ENCODE measurements at regions not wholly inside any gene's neighbourhood (a gene's known extent, or its start where the extent isn't known, plus 50 kb on each side); places are given as distances from the start of the nearest gene placed in this dataset.

DNA sequence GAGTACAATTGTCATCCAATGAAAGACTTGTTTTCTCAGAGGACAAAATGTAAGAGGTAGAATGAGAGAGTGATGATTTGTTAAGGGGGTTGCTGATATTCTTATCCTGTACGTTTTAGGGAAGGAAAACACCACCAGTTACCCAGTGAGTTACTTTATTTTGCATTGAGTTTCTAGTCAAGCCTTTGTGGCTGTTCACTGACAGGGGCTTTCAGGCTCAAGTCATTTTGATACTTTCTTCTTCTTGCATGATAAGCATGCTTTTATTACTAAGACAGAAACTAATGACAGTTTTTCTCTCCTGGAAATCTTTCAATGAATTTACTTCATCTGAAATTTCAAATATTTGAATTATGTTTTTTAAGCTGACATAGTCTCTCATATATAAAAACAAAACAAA is 710.2 kb upstream of the POM121L12 start:
- no peak for DNase-seq

- DNase-seq: no peak
These were observed 712.2 kb upstream of the POM121L12 start for GRCh38 chr7:52323202-52323746.

DNA sequence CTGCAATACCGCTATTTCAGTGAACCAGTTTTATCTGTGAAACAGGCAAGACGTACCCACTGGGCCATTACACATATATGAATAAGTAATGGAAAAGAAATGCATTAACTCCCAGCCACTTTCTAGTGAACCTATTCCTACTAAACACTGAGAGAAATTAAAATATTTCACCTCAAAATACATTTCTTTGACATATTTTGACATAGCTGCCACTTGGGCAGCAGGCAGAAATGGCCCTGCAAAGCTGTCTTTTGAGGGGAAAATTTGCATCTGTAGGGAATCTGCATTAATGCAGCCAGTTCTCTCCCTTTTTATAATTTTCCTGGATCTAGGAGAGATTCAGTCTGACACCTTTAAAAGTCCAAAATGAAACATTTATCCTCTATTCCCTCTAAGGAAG is 714.8 kb upstream of the POM121L12 start:
- DNase-seq: no peak

DNA sequence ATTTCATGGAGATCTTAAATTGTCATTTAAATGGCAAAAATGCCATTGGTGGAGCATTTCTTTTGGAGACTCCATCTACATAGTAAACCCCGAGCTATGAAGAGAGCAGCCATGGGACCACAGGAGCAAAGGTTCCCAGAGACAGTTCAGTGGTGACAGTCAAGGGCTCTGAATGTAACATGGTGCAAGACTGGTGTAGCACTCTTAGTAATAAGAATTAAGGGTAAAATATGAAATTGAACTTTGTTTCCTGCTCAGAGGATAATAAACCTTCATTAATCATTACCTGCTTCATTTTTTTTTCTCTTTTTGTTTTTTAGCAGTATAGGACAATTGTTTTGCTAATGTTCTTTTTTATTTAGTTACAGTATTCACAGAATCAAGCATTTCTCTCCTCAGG is 717.5 kb upstream of the POM121L12 start:
- DNase-seq: no peak

DNA sequence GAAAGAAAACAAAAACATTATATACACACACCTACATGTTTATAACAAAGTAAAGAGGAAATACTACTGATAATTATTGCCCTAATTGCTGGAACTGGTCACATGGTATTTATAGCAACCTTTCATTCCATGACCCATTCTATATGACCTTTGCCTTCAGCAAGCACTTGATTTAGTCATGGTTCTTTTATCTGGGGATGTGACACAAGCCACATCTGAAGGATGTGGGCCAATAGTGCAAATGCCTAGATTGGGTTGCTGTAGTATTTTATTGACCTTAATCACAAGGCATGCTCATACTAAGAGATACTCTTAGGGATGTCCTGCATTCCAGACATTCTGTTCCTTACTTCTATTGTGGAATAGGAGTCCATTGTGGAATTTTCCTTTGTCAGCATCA is 723.5 kb upstream of the POM121L12 start:
- no peak for DNase-seq

GRCh38 chr7:52309631-52310030 is 725.8 kb upstream of the POM121L12 start:
- no peak for DNase-seq

DNA sequence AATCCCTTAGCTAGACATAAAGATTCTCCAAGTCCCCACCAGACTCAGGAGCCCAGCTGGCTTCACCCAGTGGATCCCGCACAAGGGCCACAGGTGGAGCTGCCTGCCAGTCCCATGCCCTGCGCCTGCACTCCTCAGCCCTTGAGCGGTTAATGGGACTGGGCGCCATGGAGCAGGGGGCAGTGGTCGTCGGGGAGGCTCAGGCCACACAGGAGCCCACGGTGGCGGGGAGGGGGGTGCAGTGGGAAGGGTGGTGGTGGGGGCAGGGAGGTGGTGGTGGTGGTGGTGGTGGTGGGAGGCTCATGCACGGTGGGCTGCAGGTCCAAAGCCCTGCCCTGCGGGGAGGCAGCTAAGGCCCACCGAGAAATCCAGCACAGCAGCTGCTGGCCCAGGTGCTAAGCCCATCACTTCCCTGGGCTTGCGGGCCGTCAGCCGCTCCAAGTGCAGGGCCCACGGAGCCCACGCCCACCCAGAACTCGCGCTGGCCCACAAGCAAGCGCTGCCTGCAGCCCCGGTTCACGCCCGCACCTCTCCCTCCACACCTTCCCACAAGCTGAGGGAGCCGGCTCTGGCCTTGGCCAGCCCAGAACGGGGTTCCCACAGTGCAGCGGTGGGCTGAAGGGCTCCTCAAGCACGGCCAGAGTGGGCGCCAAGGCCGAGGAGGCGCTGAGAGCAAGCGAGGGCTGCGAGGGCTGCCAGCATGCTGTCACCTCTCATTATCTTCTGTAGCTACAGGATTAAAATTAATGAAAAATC is 732.5 kb upstream of the POM121L12 start:
- no peak for DNase-seq

DNA sequence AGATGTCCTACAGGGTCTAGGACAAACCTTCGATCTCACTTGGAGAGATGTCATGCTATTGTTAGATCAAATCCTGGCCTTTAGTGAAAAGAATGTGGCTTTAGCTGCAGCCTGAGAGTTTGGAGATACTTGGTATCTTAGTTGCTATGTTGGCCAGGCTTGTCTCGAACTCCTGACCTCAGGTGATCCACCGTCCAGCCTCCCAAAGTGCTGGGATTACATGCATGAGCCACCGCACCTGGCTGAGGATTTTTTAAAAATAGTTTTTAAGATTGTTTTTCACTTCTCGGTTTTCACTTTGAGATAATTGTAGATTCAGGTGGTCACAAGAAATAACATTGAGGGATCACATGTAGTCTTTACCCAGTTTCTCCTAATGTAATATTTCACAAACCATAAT is 738.3 kb upstream of the POM121L12 start:
- no peak for DNase-seq

- no peak for DNase-seq
These were observed 740.5 kb upstream of the POM121L12 start for GRCh38 chr7:52294942-52295341.

- DNase-seq: no peak
These were observed 746.2 kb upstream of the POM121L12 start for GRCh38 chr7:52289247-52289646.

- no peak for DNase-seq
These were observed 747.7 kb upstream of the POM121L12 start for GRCh38 chr7:52287698-52288097.

DNA sequence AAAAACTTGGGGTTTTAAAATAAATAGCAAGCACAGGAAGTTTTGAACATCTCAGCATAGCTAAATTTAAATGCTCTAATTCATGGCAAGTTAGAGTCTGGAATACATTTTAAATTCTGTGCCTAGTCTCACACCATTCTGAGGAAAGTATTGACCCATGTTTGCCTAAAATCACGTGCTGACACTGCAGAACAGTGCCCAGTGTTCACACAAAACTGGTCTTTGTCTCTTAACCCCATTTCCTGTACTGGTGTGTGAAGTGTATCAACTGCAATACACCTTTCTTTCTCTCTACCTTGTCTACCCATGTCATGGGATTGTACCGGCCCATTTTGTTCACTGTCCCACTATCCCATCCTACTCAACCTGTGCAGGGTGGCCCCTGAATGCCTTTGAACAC is 749.7 kb upstream of the POM121L12 start:
- no peak for DNase-seq

DNA sequence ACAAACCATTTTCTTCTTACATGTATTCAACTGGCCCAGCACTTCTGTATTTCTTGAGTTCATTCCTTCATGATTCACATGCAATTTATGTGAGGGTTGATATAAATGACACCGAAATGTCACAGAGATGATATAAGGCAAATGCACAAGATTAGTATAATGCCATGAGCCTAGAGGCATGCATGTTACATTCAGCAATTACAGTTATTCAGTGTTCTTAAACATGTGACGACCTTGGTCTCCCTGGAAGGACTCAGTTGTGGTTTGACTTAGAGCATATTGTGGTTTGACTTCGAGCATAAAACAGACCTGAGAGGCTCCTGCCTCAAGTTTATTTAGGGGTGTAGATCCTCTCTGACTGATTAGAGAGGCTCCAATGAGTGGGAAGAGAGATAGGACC is 752.1 kb upstream of the POM121L12 start:
- no peak for DNase-seq

- DNase-seq: peak; percentile 2
These were observed 761.5 kb upstream of the POM121L12 start for GRCh38 chr7:52273685-52274610.

DNA sequence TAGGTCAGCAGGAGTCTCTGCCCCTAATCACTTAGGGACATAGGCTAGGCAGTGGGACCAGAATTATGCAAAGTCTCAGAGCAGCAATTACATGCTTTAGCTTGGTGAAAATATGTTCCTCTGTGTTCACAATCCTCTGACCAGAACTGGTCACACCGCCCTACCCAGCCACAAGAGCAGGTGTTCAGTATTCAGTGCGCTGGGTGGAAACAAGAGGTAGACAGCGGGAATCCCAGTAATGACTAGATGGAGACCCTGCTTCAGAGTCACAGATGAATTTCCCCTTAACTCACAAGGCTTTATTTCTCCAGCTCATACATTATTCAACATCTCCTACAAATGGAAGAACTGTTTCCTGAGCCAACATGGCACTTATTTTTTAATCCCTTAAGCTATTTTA is 763.7 kb upstream of the POM121L12 start:
- DNase-seq: no peak

DNA sequence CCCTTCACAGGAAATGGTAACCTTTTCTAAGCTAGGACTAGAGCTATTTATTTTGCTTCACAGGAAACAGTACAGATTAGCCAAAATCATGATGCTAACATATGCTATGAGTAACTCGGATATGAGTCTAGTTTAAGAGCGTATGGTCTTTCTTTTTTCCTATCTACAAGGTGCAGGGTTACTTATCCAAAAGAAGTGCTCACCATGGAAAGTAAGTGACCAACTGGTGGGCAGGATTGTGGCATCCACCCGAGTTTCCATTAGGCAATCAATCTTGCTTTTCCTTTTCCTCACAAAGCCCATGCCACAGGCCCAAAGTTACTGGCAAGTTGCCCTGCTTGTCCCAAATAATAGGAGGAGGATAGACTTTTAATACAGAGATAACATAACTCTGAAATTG is 765.1 kb upstream of the POM121L12 start:
- no peak for DNase-seq

DNA sequence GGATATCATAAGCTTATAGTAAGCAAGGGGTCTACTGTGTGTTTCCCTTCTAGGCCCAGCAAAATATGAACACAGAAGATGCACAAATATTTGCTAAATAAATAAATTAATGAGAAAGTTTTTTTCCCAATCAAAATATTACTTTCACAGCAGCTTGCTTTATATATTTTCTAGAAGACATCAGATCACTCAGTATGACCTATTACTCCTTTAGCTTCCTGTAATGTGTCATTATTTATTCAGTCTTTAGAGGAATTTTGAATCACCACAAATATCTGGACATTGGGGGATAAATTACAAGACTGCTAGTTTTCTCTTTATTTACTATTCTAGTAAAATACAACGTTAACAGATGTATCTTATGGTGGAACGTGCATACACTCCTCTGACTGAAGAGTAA is 765.8 kb upstream of the POM121L12 start:
- no peak for DNase-seq

DNA sequence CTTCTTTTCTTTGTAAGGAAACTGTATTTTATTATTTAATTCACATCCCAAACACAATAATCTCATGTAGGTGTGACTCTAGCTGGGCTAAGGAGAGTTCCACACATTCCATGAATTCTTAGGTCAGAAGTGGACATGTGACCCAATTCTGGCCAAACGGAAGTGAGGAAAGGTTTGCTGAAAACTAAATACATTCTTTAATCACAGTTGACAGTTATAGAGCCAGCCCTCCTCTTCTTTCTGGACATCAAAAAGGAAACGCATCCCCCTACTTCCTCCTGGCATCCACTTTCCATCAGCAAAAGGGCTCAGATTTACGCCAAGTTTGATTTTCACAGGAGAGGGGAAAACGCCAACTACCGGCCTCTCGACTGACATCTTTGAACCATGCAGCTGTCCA is 774.4 kb upstream of the POM121L12 start:
- no peak for DNase-seq

- no peak for DNase-seq
These were observed 775.3 kb upstream of the POM121L12 start for GRCh38 chr7:52260046-52260665.

DNA sequence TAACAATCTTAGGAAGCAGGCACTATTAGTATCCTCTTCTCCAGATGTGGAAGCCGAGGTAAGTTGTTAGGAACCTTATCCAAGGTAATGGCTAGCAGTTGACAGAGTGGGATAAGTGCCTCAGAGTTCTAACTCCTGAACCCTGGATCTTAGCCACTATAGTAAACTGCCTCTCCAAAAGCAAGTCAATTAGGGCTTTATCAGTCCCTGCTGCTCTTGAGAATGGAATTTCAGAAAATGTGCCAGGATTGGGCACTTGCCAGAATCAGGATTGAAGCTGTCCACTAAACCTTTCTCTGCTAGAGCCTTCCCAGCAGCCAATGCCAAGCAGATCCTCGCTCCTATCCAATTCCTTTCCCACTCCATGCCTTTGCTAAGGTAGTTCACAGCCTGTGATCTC is 777.5 kb upstream of the POM121L12 start:
- no peak for DNase-seq

- no peak for DNase-seq
These were observed 780.9 kb upstream of the POM121L12 start for GRCh38 chr7:52254396-52255010.

- no peak for DNase-seq
These were observed 781.5 kb upstream of the POM121L12 start for GRCh38 chr7:52253953-52254352.

GRCh38 chr7:52249741-52250140 is 785.7 kb upstream of the POM121L12 start:
- no peak for DNase-seq
